HG02798 (cell line): ENCODE measurements at regions not wholly inside any gene's neighbourhood (a gene's known extent, or its start where the extent isn't known, plus 50 kb on each side); places are given as distances from the start of the nearest gene placed in this dataset.
"Not testable (repeated sequence)": the region's sequence is repeated elsewhere in the genome, so short reads cannot be mapped to it uniquely, and the experiment has no call there.

Experiments
- ATAC-seq: cut with Tn5 transposase; IDR thresholded peaks from one replicate; pipeline ENCODE4 v1.9.1; 2021; ENCODE audit warnings: mild to moderate bottlenecking; ENCODE audit not compliant: unreplicated experiment, poor library complexity

DNA sequence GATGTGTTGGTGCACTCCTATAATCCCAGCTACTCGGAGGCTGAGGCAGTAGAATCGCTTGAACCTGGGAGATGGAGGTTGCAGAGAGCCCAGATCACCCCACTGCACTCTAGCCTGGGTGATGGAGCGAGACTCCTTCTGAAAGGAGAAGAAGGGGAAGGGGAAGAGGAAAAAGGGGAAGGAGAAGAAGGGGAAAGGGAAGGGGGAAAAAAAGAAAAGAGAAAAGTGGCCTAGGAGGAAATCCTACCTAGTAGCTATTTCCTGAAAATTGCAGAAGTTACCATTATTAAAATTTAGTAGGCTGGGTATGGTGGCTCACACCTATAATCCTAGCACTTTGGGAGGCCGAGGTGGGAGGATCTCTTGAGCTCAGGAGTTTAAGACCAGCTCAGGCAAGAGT lies 67.4 kb downstream of the ARRDC3 start:
- ATAC-seq: no peak

DNA sequence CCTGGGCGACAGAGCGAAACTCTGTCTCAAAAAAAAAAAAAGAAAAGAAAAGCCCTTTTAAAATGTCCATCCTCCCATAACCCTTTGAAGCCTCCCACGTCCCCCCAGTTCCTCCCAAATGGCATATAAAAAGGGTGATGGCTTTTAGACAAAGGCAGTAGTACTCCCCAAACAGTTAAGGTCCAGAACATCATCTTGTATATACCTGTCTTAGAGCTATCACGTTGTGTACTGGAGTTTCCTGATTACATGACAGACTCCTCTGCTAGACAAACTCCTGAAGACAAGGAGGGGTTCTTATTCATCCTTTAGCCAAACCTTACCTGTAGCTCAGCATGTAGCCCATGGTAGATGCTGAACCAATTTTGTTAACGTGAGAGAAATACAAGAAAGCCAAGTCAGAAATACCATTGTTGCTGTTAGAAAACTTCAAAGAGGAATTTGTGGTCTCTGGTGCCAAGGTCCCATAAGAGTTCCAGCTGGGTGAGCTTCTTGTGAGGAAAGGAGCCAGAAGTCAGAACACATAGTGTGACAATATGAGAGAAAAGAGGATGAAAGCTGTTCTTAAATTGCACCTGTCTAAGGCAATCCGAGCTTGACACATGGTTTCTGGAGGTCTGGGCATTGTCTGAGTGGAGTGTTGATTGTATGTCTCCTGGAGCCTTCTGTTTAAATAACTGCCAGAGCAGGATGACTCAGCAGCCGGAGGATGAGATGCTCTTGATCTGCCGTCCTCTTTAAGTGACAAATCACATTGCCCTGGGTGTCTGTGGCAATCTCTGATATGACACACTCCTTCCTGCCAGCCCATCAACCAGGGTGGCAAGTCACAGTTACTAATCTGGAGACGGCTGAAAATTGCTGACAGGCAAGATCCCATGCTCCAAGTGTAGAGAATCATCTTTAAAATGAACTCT lies 69.1 kb downstream of the ARRDC3 start:
- peak; percentile 64 for ATAC-seq

DNA sequence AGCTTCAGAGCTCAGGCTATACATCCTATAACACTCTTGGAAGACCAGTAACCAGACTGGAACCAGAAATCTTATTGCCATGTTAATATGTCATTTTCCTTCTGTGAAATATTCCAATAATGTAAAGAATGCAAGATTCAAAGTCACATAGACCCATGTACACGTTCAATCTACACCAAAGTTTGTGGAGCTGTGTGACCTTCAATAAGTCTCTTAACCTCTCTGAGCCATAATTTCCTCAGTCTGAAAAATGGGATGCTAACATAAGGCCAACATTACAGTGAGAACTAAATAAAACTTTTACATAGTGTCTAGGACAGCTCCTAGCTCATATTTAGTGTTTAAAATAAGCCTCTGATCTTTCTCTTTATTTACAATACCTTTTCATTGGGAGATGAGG lies 70.4 kb downstream of the ARRDC3 start:
- ATAC-seq: no peak

DNA sequence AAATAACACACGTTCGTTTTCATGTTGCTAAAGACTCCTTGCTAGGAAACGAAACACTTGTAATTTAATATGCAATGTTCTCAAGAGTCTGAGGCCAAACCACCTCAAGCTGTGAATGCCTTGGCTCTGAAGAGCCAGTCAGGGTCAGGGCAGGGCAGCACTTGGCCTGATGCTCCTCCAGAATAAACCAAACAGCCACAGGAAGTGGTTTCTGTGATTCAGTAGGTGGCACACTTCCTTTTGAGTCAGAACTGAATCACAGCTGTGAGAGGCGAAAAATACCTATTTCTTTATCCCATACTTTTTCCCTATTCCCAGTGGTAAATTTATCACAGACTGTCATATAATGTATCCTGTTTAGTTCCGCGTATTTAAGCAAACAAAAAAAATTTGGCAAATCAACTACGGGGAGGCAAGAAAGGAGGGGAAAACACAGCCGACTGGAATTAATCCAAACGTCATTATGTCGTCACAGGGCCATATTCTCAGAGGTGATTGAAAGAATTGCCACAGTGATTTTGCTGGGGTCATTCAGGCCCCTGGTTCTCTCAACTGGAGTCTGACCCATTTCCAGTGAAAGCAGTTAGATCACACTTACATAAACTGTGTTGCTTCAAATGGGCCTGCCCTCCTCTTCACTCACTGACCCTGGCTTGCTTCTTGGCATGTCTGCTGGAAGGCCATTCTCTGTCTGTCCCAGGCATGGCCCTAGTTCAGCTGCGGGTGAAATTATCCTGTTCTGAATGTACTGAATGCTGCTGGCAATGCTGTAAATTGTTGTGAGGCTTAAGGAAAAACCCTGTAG lies 71.2 kb downstream of the ARRDC3 start:
- ATAC-seq: peak; percentile 90

DNA sequence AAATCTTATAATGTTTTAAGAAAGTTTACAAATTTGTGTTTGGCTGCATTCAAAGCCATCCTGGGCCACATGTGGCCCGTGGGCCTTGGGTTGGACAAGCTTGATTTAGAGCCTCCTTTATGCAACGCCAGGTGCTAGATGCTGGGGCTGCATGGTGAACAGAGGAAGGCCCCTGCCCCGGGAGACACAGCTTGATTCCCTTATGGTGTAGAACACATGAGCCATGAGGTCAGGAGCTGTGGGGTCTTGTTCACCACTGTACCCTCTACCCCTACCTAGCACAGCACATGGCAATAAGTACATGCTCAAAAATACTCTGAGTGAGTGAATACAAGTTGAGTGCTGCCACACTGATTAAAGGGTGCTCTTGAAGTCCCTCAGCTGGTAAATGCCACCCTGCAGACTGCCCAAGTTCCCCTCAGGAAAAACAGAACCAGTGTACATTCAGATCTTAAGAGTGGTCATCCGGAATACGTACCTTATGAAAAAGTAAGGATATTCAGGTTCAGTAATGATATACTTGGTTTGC lies 71.9 kb downstream of the ARRDC3 start:
- no peak for ATAC-seq

DNA sequence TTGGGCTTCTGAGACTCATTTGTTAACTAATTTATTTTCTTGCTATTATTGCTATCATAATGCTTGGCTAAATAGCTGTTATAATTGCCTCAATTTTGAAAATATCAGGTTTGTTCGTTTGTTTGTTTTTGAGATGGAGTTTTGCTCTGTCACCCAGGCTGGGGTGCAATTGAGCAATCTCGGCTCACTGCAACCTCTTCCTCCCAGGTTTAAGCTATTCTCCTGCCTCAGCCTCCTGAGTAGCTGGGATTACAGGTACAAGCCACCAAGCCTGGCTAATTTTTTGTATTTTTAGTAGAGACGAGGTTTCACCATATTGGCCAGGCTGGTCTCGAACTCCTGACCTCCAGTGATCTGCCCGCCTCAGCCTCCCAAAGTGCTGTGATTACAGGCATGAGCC lies 75.0 kb downstream of the ARRDC3 start:
- ATAC-seq: not testable (repeated sequence)

DNA sequence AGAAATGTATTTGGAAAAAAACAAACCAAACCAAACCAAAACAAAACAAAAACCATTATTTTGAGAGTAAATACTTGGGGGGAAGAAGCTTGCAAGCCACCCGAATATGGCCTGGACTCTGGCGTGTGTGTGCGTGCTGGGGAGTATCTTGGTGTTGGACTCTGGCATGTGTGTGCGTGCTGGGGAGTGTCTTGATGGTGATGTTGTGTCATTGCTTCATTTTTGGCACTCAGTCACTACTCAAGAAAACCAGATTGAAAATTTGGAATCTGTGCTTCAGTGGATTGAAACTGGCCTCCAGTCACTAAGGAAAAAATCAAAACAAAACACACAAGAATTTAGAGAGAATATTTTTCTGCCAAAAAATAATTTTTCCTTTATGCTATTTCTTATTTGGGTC lies 76.1 kb downstream of the ARRDC3 start:
- ATAC-seq: no peak

DNA sequence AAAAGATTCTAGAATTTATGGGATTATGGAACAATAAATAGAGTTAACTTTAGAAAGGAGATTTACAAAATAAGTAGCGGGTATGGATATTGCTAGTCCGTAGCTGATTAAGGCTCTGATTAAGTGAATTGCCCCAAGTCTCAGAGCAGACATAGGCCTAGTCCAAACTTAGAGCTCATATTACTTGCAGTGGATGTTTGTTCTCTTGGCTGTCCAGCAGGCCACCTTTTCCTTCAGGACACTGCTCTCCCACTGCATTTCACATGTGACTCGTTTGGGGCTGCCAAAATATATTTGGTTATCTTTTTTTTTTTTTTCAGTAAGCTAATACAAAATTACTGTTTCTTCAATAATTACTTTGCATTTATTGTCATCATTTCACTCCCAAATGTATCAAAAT lies 76.6 kb downstream of the ARRDC3 start:
- ATAC-seq: no peak

DNA sequence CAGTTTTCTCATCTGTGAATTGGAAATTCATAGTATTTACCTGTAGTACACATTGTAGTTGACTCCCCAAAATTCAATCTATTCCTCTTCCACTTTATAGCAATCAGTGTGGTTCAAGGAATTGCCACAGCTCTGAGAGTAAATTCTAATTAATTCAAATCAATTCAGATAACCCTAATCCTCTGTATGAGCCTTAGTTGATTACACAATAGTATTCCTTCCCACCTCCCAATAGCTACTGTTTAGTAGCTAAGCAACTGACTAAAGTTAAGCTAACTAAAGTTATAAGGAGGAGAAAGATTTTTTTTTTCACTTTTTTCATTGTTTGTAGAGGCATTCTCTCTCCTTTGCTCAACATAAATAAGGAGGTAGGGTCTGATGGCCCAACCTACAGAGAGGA lies 77.5 kb downstream of the ARRDC3 start:
- no peak for ATAC-seq

DNA sequence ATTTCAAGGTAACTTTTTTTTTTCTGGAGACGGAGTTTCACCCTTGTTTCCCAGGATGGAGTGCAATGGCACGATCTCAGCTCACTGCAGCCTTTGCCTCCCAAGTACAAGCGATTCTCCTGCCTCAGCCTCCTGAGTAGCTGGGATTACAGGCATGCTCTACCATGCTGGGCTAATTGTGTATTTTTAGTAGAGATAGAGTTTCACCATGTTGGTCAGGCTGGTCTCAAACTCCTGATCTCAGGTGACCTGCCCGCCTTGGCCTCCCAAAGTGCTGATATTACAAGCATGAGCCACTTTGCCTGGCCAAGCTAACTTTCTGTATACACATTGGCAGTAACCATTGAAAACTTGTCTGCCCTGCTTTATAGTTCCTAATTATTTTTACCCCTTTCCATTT lies 79.1 kb downstream of the ARRDC3 start:
- not testable (repeated sequence) for ATAC-seq

DNA sequence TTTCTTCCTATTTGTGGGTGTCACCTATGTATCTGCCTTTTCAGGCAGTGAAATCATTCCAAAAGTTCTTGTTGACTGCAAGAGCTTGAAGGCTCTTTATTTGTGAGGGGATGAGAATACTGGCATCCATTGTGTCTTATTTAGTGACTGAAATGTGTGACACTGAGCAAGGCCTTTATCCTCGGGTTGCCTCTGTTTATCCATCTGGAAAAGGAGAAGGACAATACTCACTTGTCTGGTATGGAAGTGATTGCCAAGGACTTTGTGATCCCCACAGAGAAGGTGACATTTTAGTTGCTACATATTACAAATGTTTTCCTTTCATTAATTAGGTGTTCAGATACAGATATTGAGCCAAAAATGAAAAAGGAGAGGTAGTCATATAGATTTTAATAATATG lies 80.2 kb downstream of the ARRDC3 start:
- ATAC-seq: no peak

DNA sequence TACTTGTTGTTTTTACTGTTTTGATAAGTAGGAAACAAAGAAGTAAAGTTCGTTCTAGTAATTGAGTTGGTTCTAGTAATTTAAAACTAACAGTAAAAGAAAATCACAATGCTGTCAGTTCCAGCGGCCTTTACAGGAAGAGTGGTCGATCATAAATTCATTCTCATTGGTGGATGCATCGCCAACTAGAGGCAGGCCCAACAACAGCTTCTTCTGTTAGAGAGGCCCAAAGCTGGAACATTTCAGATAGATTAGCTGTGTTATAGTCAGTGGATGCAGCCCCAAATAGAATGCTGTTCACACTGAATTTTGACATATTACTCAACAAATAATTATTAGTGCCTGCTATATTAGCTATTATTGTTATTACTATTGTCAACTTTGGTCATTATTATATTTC lies 80.8 kb downstream of the ARRDC3 start:
- ATAC-seq: no peak

DNA sequence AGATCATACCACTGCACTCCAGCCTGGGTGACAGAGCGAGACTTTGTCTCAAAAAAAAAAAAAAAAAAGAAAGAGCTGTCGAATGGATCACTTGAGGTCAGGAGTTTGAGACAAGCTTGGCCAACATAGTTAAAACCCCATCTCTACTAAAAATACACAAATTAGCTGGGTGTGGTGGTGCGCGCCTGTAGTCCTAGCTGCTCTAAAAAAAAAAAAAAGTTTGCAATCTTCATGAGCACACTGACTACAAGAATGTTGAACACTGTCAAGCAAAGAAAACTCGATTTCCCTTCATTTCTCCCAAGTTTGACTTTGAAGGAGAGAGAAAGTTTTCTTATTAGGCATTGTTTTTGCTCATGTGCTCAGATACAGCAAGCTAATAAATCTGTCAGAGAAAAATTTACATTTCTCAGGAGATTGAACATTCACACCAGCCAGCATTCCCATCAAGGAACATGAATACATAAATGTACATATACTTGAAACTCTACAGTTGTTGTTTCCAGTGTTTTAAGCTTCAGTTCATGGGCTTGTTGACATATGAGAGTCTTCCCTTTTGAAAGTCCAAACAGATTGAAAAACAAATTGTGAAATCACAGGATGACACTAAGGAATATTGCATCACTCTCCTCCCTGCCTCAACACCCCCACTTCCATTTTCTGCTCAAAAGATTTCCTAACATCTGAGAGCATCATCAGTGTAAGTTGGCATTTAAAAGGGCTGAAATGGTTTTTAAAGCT lies 81.8 kb downstream of the ARRDC3 start:
- no peak for ATAC-seq

DNA sequence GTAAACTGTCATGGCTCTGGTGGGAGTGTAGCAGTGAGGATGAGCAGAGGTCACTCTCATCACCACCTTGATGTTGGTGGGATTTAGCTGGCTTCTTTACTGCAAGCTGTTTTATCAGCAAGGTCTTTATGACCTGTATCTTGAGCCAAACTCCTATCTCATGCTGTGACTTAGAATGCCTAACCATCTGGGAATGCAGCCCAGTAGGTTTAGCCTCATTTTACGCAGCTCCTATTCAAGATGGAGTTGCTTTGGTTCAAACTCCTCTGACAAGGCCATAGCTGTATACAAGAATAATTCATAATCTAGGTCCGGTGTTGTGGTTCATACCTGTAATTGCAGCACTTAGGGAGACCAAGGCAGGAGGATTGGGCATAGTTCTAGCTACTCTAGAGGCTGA lies 85.1 kb downstream of the ARRDC3 start:
- ATAC-seq: no peak

DNA sequence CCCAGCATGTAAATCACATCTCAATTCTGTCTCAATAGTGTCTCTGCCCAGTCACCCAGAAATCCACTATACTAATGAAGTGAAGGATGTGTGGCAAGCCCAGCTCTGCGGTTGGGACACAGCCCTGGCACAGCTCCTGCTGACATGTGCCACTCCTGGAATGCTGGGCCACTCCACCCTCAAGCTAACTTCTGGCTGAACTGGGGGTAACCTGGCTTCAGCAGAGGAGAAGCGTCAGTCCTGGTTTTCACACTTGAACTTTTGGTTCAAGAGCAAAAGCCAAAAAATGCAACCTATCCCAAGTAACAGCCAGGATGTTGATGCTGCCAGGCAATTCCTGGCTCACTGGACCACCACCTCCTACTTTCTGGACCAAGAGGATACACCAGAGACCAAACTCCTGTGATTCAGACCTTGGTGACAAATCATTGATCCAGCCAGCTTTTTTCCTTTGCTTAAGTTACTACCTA lies 86.4 kb downstream of the ARRDC3 start:
- no peak for ATAC-seq

DNA sequence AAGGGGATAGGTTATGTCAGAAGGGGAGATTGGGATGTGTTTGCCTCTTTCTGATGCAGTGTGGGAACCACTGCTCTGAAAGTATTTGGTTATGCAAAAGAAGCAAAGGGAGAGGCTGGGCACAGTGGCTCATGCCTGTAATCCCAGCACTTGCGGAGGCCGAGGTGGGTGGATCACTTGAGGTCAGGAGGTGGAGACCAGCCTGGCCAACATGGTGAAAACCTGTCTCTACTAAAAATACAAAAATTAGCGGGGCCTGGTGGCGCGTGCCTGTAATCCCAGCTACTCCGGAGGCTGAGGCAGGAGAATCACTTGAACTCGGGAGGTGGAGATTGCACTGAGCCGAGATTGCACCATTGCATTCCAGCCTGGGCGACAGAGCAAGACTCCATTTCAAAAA lies 87.0 kb downstream of the ARRDC3 start:
- not testable (repeated sequence) for ATAC-seq

DNA sequence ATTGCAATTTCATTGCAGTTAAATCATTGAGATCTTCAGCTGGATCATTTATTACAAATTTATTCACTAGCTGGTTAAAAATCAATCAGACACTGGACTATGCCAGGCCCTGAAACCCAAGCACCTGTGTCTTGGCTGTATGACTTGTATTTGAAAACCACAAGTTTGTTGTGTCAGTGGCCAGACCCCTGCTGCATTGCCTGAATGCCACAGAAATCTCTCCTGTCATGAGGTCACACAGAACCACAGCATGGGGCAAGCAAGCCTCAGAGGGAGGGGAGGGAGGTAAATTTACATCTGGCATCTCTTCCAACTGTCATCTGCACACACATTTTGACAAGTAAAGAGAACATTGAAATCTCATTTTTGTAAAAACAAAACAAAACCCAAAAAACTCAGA lies 90.0 kb downstream of the ARRDC3 start:
- peak; percentile 98 for ATAC-seq

DNA sequence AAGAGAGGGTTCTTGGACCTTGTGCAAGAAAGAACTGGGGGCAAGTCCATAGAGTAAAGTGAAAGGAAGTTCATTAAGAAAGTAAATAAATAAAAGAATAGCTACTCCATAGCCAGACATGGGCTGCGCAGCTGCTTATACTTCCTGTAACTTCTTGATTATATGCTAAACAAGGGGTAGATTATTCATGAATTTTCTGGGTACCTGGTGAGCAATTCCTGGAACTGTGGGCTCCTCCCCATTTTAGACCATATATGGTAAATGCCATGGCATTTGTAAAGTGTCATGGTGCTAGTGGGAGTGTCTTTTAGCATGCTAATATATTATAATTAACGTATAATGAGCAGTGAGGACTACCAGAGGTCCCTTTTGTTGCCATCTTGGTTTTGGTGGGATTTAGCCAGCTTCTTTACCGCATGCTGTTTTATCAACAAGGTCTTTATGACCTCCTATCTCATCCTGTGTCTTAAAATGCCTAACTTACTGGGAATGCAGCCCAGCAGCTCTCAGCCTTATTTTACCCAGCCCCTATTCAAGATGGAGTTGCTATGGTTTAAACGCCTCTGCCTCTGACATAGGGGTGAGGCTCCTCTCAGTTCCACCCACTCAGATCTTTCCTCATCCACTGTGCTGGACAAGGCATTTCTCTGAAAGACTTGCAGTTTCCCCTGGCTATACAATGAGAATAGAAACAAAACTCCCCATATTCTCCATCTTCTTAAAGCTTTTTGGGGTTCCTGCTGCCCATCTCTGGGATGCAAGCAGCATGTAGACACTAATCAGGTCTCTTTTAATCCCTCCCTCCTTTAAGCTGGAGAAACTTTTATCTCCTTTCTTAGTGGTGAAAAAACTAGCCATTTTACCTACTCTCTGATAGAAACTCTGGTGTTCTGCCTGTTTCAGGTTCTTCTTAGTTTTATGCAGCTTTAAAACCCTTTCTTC lies 91.2 kb downstream of the ARRDC3 start:
- peak; percentile 28 for ATAC-seq

DNA sequence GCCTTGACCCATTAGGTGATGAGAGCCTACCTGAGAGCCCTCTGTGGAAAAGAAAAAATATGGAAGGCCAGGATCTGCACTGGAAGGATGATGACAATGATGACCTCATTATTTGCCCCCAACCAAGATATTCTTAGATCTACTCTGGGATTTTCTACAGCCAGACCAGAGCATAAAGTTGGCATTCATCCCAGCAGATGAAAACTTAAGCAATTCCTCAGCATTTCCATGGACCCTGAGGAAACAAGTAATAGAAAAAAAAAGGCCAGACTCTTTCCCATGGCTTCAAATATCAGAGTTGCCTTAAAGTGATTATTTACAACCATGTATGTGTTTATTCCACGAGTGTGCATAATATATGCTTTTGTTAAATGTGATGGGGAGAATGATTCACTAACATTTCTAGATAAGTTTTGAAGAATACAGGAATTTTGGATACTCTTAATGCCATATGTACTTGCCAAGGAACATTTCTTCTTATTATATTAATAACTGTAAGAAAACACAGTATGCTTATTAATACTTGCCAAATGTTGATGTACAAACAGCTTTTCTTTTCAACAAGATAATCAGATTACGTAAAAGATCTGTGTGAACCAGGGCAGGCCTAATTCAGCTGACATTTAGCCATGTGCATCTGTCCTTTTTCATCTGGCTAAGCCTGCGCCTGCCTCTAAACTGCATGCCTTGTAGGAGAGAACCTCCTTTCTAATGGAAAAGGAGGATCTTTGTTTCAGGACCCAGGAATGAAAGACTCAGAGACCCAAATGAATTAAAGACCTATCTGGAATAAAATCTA lies 94.8 kb downstream of the ARRDC3 start:
- no peak for ATAC-seq
